ENCODE measurements at regions not wholly inside any gene's neighbourhood (a gene's known extent, or its start where the extent isn't known, plus 50 kb on each side); places are given as distances from the start of the nearest gene placed in this dataset.

GRCh38 chr5:103456476-103456875 is 106.1 kb downstream of the NUDT12 start:
- Histone ChIP-seq H3K27me3 (replicated peaks; ENCODE audit: insufficient read depth) (no peaks in the 10 kb centered on the region), H3K36me3 (no peaks in the 10 kb centered on the region), H3K27ac (no peak overlapping the region), H3K4me1 (replicated peaks) (no peaks in the 10 kb centered on the region), H3K9me3 (no peaks in the 10 kb centered on the region), H3K4me3 (no peak overlapping the region)
- DNase-seq (ENCODE audit: low spot score) = no peak
- intact Hi-C loops (cut with DNase I) = no loop called here
- TF ChIP-seq POLR2AphosphoS5 (IDR thresholded peaks at IDR 0.05) = no peak
- WGBS = 96% methylated on average over 2 of the region's 2 CpGs

- 95% methylated on average over 2 of the region's 2 CpGs for WGBS
- TF ChIP-seq CTCF (IDR thresholded peaks at IDR 0.05) (no peak), POLR2A (IDR thresholded peaks at IDR 0.05) (no peak), POLR2AphosphoS5 (IDR thresholded peaks at IDR 0.05) (no peak)
- no peak for DNase-seq (ENCODE audit: low spot score)
- Histone ChIP-seq H3K27me3 (replicated peaks; ENCODE audit: insufficient read depth) (no peaks in the 10 kb centered on the region), H3K4me1 (replicated peaks) (no peaks in the 10 kb centered on the region), H3K4me3 (no peak overlapping the region), H3K36me3 (no peaks in the 10 kb centered on the region), H3K27ac (no peak overlapping the region), H3K9me3 (no peaks in the 10 kb centered on the region)
- intact Hi-C loops (cut with DNase I) = no loop called here
Observed at GRCh38 chr5:103455796-103456195, 106.8 kb downstream of the NUDT12 start.

- Histone ChIP-seq H3K9me3 (no peaks in the 10 kb centered on the region), H3K27me3 (replicated peaks; ENCODE audit: insufficient read depth) (no peaks in the 10 kb centered on the region), H3K27ac (no peak overlapping the region), H3K36me3 (no peaks in the 10 kb centered on the region), H3K4me1 (replicated peaks) (no peaks in the 10 kb centered on the region), H3K4me3 (no peak overlapping the region)
- DNase-seq (ENCODE audit: low spot score) = no peak
- TF ChIP-seq CTCF (IDR thresholded peaks at IDR 0.05) = no peak
- TF ChIP-seq POLR2AphosphoS5 (IDR thresholded peaks at IDR 0.05) = no peak
- TF ChIP-seq POLR2A (IDR thresholded peaks at IDR 0.05) = no peak
- 68% methylated on average over 2 of the region's 2 CpGs for WGBS
- intact Hi-C loops (cut with DNase I) = no loop called here
Observed at GRCh38 chr5:103454770-103455169, 107.8 kb downstream of the NUDT12 start.

- Histone ChIP-seq H3K27me3 (replicated peaks; ENCODE audit: insufficient read depth) (no peaks in the 10 kb centered on the region), H3K27ac (no peak overlapping the region), H3K4me3 (no peak overlapping the region), H3K9me3 (no peaks in the 10 kb centered on the region), H3K36me3 (no peaks in the 10 kb centered on the region), H3K4me1 (replicated peaks) (no peaks in the 10 kb centered on the region)
- DNase-seq (ENCODE audit: low spot score) = no peak
- TF ChIP-seq CTCF (IDR thresholded peaks at IDR 0.05) (no peak), POLR2A (IDR thresholded peaks at IDR 0.05) (no peak), POLR2AphosphoS5 (IDR thresholded peaks at IDR 0.05) (no peak)
- intact Hi-C loops (cut with DNase I) = no loop called here
- 27% methylated on average over 1 of the region's 1 CpG for WGBS
Observed at GRCh38 chr5:103452666-103453065, 109.9 kb downstream of the NUDT12 start.

- no peaks in the 10 kb centered on the region for H3K36me3 ChIP-seq
- no peak for DNase-seq (ENCODE audit: low spot score)
- intact Hi-C loops (cut with DNase I) = no loop called here
- no peaks in the 10 kb centered on the region for H3K27me3 ChIP-seq (replicated peaks; ENCODE audit: insufficient read depth)
- TF ChIP-seq POLR2AphosphoS5 (IDR thresholded peaks at IDR 0.05) (no peak), CTCF (IDR thresholded peaks at IDR 0.05) (no peak), POLR2A (IDR thresholded peaks at IDR 0.05) (no peak)
- no peaks in the 10 kb centered on the region for H3K4me1 ChIP-seq (replicated peaks)
- H3K9me3 ChIP-seq = no peaks in the 10 kb centered on the region
- no peak overlapping the region for H3K27ac ChIP-seq
- 57% methylated on average over 4 of the region's 4 CpGs for WGBS
- no peak overlapping the region for H3K4me3 ChIP-seq
Observed at GRCh38 chr5:103452089-103452488, 110.5 kb downstream of the NUDT12 start.

Measured in prostate gland (tissue), 2 donors.